Type B pancreatic cell (in vitro differentiated cells): ENCODE measurements at regions not wholly inside any gene's neighbourhood (a gene's known extent, or its start where the extent isn't known, plus 50 kb on each side); places are given as distances from the start of the nearest gene placed in this dataset.

Source experiments
- DNase-seq: peaks from one replicate; pipeline ENCODE4 v3.0.0; 2021; ENCODE audit warnings: mixed read lengths; ENCODE audit not compliant: unreplicated experiment; ENCODE audit errors: extremely low spot score
- H3K27ac Mint-ChIP-seq: 2 replicates; pipeline ENCODE4 v1.8.0; 2021; ENCODE audit warnings: mild to moderate bottlenecking, mixed read lengths
- H3K27me3 Mint-ChIP-seq: 2 replicates; pipeline ENCODE4 v1.8.0; 2021; ENCODE audit warnings: mixed read lengths
- H3K36me3 Mint-ChIP-seq: 2 replicates; pipeline ENCODE4 v1.8.0; 2021; ENCODE audit warnings: mixed read lengths
- H3K4me1 Mint-ChIP-seq: one replicate; pipeline ENCODE4 v1.8.0; 2021; ENCODE audit warnings: mixed read lengths; ENCODE audit not compliant: unreplicated experiment
- H3K4me3 Mint-ChIP-seq: 2 replicates; pipeline ENCODE4 v1.8.0; 2021; ENCODE audit warnings: mild to moderate bottlenecking, mixed read lengths
- H3K9me3 Mint-ChIP-seq: 2 replicates; pipeline ENCODE4 v1.8.0; 2021; ENCODE audit warnings: mixed read lengths
- CTCF ChIP-seq: fragments of 200-600 bp; sonication (generic); conservative IDR thresholded peaks from 2 replicates; pipeline ENCODE4 v1.5.0; 2021; ENCODE audit warnings: antibody characterized with exemption, mild to moderate bottlenecking

GRCh38 chr1:30358500-30358899 is 364.9 kb downstream of the MATN1 start:
- Mint-ChIP-seq H3K4me3 (no peak overlapping the region), H3K4me1 (peaks cover 26% of the 10 kb centered on the region), H3K27ac (no peak overlapping the region), H3K36me3 (no peaks in the 10 kb centered on the region), H3K27me3 (peaks cover 4% of the 10 kb centered on the region), H3K9me3 (peaks cover 1% of the 10 kb centered on the region)
- TF ChIP-seq CTCF: no peak
- no peak for DNase-seq

GRCh38 chr1:30356839-30357238 is 366.5 kb downstream of the MATN1 start:
- TF ChIP-seq CTCF: no peak
- no peak overlapping the region for H3K4me3 Mint-ChIP-seq
- DNase-seq: no peak
- peaks cover 14% of the 10 kb centered on the region for H3K4me1 Mint-ChIP-seq
- H3K9me3 Mint-ChIP-seq: peaks cover 3% of the 10 kb centered on the region
- peaks cover 6% of the 10 kb centered on the region for H3K27me3 Mint-ChIP-seq
- H3K36me3 Mint-ChIP-seq: no peaks in the 10 kb centered on the region
- no peak overlapping the region for H3K27ac Mint-ChIP-seq

GRCh38 chr1:30354410-30354809 is 369.0 kb downstream of the MATN1 start:
- Mint-ChIP-seq H3K4me3 (no peak overlapping the region), H3K36me3 (no peaks in the 10 kb centered on the region), H3K9me3 (peaks cover 3% of the 10 kb centered on the region), H3K4me1 (peaks cover 11% of the 10 kb centered on the region), H3K27ac (no peak overlapping the region), H3K27me3 (peaks cover 4% of the 10 kb centered on the region)
- no peak for DNase-seq
- TF ChIP-seq CTCF: no peak

- Mint-ChIP-seq H3K4me3 (no peak overlapping the region), H3K27ac (no peak overlapping the region), H3K27me3 (peaks cover 3% of the 10 kb centered on the region), H3K9me3 (peaks cover 3% of the 10 kb centered on the region), H3K4me1 (peaks cover 8% of the 10 kb centered on the region), H3K36me3 (no peaks in the 10 kb centered on the region)
- DNase-seq: no peak
- peak; percentile 64 for TF ChIP-seq CTCF
Observed at GRCh38 chr1:30353637-30354036, 369.7 kb downstream of the MATN1 start.

- Mint-ChIP-seq H3K27ac (no peak overlapping the region), H3K9me3 (peaks cover 4% of the 10 kb centered on the region), H3K27me3 (peaks cover 7% of the 10 kb centered on the region), H3K4me3 (no peak overlapping the region), H3K36me3 (no peaks in the 10 kb centered on the region), H3K4me1 (peaks cover 7% of the 10 kb centered on the region)
- no peak for DNase-seq
- TF ChIP-seq CTCF: no peak
Observed at GRCh38 chr1:30348147-30348546, 375.2 kb downstream of the MATN1 start.
